SK-N-SH treated with all-trans-retinoic acid at 6 μM for 48 hours (cell line): ENCODE measurements at regions not wholly inside any gene's neighbourhood (a gene's known extent, or its start where the extent isn't known, plus 50 kb on each side); places are given as distances from the start of the nearest gene placed in this dataset.
"Not testable (repeated sequence)": the region's sequence is repeated elsewhere in the genome, so short reads cannot be mapped to it uniquely, and the experiment has no call there.

Experiments used
- ATAC-seq: fragments of 200-7000 bp; cut with Tn5 transposase; 3 replicates; pipeline ENCODE4 v1.9.1; 2020; ENCODE audit warnings: mild to moderate bottlenecking, moderate library complexity
- ARNTL ChIP-seq: fragments of 450-650 bp; formaldehyde crosslinking; IDR thresholded peaks from 2 replicates; pipeline ENCODE4 v1.5.0; 2020; ENCODE audit warnings: low read depth, mild to moderate bottlenecking, moderate library complexity, borderline replicate concordance
- CSDC2 ChIP-seq: fragments of 250-450 bp; sonication (Bioruptor Pico); IDR thresholded peaks from 2 replicates; pipeline ENCODE4 v1.5.0; 2020; ENCODE audit warnings: mild to moderate bottlenecking, moderate library complexity
- ESRRG ChIP-seq: fragments of 250-450 bp; sonication (Bioruptor Pico); IDR thresholded peaks from 2 replicates; pipeline ENCODE4 v1.6.1; 2021; ENCODE audit warnings: mild to moderate bottlenecking
- GLIS3 ChIP-seq: fragments of 250-450 bp; sonication (Bioruptor Pico); IDR thresholded peaks from 2 replicates; pipeline ENCODE4 v1.5.0; 2020; ENCODE audit warnings: mild to moderate bottlenecking, moderate library complexity
- ISL1 ChIP-seq: fragments of 250-450 bp; sonication (Bioruptor Pico); IDR thresholded peaks from 2 replicates; pipeline ENCODE4 v2.1.2; 2022; ENCODE audit warnings: mild to moderate bottlenecking, moderate library complexity
- SNAI2 ChIP-seq: fragments of 250-450 bp; sonication (Bioruptor Pico); IDR thresholded peaks from 2 replicates; pipeline ENCODE4 v1.5.0; 2020; ENCODE audit warnings: mild to moderate bottlenecking, moderate library complexity
- TCF4 ChIP-seq: fragments of 250-450 bp; sonication (Bioruptor Pico); IDR thresholded peaks from 2 replicates; pipeline ENCODE4 v1.8.0; 2021; ENCODE audit warnings: mild to moderate bottlenecking, moderate library complexity, borderline replicate concordance
- TOX ChIP-seq: fragments of 250-450 bp; sonication (Bioruptor Pico); IDR thresholded peaks from 2 replicates; pipeline ENCODE4 v1.8.0; 2021; ENCODE audit warnings: mild to moderate bottlenecking, moderate library complexity, borderline replicate concordance
- ZC3H10 ChIP-seq: fragments of 250-450 bp; sonication (Bioruptor Pico); IDR thresholded peaks from 2 replicates; pipeline ENCODE4 v1.5.1; 2021; ENCODE audit warnings: mild to moderate bottlenecking, moderate library complexity
- ZFP3 ChIP-seq: fragments of 250-450 bp; sonication (Bioruptor Pico); IDR thresholded peaks from 2 replicates; pipeline ENCODE4 v1.5.0; 2020; ENCODE audit warnings: mild to moderate bottlenecking, moderate library complexity
- ZFP30 ChIP-seq: fragments of 450-650 bp; formaldehyde crosslinking; IDR thresholded peaks from 2 replicates; pipeline ENCODE4 v1.5.0; 2022; ENCODE audit warnings: mild to moderate bottlenecking, moderate library complexity
- ZNF70 ChIP-seq: fragments of 450-650 bp; formaldehyde crosslinking; IDR thresholded peaks from 2 replicates; pipeline ENCODE4 v1.5.0; 2020; ENCODE audit warnings: mild to moderate bottlenecking, moderate library complexity
- TF ChIP-seq, protein P1 (sequence below): fragments of 250-450 bp; sonication (Bioruptor Pico); IDR thresholded peaks from 2 replicates; pipeline ENCODE4 v1.8.0; 2020; ENCODE audit warnings: mild to moderate bottlenecking, moderate library complexity, borderline replicate concordance
- TF ChIP-seq, protein P2 (sequence below): fragments of 250-450 bp; sonication (Bioruptor Pico); IDR thresholded peaks from 2 replicates; pipeline ENCODE4 v1.8.0; 2021; ENCODE audit warnings: low read depth, mild to moderate bottlenecking, moderate library complexity, borderline replicate concordance
- TF ChIP-seq, protein P3 (sequence below): fragments of 250-450 bp; sonication (Bioruptor Pico); IDR thresholded peaks from 2 replicates; pipeline ENCODE4 v1.5.1; 2020; ENCODE audit warnings: low read depth, mild to moderate bottlenecking, moderate library complexity
- TF ChIP-seq, protein P4 (sequence below): fragments of 250-450 bp; sonication (Bioruptor Pico); IDR thresholded peaks from 2 replicates; pipeline ENCODE4 v1.5.0; 2020; ENCODE audit warnings: mild to moderate bottlenecking, moderate library complexity

DNA sequence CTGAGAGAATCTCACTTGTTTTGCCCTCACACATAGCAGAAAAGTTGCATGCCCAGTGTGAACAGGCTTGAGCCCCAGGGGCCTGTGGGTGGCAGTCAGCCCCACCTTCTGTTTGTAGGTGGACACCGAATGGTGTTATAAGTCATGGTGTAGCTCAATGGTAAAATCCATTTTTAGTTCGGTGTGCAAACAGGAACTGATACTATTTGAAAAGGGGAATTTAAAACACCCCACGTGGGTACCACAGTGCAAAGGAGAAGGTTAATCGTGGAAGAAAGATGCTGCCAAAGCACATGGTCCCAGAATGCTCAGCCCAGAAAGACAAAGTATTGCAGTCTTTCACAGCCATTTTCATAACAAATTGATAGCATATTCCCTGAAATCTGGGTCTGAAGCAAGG, 71.8 kb upstream of the GZMB start:
- ATAC-seq, result no peak
- TF ChIP-seq ZFP30 (no peak), ISL1 (no peak), ZFP3 (CRISPR knock-in tag) (no peak)

DNA sequence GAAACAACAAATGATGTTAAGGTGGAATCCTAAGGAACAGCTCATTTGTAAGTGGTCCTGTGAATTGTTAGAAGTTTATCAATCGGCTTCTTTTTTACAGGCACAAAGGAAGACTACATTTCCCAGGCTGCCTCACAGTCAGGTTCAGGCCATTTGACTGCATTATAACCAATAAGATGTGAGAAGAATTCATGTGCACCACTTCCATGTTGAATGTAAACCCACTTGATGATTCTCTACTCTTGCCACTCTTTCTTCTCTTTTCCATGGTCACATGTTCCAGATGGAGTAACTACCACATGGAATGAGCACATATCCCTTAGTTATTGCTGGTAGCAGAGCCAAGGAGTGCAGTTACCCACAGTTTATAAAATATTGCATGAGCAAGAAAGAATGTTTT, 67.1 kb upstream of the GZMB start:
- ATAC-seq, result no peak
- TF ChIP-seq ARNTL (CRISPR knock-in tag) (no peak), ISL1 (no peak), ZFP30 (no peak), CSDC2 (CRISPR knock-in tag) (no peak), ZNF70 (CRISPR knock-in tag) (no peak), ZC3H10 (CRISPR knock-in tag) (no peak), TCF4 (no peak)
- TF ChIP-seq, protein P1, sequence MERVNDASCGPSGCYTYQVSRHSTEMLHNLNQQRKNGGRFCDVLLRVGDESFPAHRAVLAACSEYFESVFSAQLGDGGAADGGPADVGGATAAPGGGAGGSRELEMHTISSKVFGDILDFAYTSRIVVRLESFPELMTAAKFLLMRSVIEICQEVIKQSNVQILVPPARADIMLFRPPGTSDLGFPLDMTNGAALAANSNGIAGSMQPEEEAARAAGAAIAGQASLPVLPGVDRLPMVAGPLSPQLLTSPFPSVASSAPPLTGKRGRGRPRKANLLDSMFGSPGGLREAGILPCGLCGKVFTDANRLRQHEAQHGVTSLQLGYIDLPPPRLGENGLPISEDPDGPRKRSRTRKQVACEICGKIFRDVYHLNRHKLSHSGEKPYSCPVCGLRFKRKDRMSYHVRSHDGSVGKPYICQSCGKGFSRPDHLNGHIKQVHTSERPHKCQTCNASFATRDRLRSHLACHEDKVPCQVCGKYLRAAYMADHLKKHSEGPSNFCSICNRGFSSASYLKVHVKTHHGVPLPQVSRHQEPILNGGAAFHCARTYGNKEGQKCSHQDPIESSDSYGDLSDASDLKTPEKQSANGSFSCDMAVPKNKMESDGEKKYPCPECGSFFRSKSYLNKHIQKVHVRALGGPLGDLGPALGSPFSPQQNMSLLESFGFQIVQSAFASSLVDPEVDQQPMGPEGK (CRISPR knock-in tag), result no peak

DNA sequence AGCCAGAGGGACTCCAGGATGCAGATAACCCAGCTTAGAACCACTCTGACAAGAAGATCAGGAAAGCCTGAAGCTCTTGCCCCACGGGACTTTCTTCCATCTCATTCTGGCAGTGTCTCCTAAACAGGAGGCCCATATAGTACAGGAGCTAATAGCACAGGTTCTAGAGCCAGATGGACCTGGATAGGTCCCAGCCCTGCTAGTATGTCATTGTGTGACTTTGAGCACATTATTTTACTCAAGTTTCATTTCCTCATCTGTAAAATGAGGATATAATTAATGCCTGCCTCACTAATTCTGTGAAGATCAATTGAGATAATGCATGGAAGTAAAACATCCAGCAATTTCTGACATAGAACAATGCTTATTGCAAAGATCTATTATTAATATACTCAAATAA, 66.5 kb upstream of the GZMB start:
- TF ChIP-seq GLIS3 (CRISPR knock-in tag) (no peak), ZFP3 (CRISPR knock-in tag) (no peak), ZNF70 (CRISPR knock-in tag) (no peak), SNAI2 (CRISPR knock-in tag) (no peak), CSDC2 (CRISPR knock-in tag) (no peak)
- TF ChIP-seq, protein P1 (CRISPR knock-in tag), result no peak
- TF ChIP-seq, protein P2, sequence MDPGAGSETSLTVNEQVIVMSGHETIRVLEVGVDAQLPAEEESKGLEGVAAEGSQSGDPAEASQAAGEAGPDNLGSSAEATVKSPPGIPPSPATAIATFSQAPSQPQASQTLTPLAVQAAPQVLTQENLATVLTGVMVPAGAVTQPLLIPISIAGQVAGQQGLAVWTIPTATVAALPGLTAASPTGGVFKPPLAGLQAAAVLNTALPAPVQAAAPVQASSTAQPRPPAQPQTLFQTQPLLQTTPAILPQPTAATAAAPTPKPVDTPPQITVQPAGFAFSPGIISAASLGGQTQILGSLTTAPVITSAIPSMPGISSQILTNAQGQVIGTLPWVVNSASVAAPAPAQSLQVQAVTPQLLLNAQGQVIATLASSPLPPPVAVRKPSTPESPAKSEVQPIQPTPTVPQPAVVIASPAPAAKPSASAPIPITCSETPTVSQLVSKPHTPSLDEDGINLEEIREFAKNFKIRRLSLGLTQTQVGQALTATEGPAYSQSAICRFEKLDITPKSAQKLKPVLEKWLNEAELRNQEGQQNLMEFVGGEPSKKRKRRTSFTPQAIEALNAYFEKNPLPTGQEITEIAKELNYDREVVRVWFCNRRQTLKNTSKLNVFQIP (CRISPR knock-in tag), result no peak
- TF ChIP-seq, protein P3, sequence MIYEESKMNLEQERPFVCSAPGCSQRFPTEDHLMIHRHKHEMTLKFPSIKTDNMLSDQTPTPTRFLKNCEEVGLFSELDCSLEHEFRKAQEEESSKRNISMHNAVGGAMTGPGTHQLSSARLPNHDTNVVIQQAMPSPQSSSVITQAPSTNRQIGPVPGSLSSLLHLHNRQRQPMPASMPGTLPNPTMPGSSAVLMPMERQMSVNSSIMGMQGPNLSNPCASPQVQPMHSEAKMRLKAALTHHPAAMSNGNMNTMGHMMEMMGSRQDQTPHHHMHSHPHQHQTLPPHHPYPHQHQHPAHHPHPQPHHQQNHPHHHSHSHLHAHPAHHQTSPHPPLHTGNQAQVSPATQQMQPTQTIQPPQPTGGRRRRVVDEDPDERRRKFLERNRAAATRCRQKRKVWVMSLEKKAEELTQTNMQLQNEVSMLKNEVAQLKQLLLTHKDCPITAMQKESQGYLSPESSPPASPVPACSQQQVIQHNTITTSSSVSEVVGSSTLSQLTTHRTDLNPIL (CRISPR knock-in tag), result no peak
- ATAC-seq, result no peak

DNA sequence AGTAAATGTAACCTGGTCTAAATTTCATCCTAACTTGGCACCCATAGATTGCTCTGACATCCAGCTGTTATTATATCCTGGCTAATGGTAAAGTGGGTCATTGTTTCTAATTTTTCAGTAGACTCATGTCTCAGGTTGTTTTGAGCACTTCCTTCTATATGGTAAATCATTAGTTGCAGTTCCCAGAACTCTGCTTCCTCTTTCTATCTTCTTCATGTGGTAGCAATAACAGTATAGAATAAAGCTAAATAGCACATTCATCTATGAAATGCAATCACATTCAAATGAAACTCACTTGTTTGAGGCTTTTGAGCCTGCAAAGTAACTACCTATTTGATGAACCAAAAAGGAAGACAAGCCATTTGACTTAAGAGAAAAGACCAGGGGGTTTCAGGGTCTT, 65.1 kb upstream of the GZMB start:
- TF ChIP-seq ISL1, result no peak
- TF ChIP-seq, protein P2 (CRISPR knock-in tag), result no peak
- no peak for TF ChIP-seq TOX (CRISPR knock-in tag)
- no peak for TF ChIP-seq ZNF70 (CRISPR knock-in tag)
- TF ChIP-seq, protein P4, sequence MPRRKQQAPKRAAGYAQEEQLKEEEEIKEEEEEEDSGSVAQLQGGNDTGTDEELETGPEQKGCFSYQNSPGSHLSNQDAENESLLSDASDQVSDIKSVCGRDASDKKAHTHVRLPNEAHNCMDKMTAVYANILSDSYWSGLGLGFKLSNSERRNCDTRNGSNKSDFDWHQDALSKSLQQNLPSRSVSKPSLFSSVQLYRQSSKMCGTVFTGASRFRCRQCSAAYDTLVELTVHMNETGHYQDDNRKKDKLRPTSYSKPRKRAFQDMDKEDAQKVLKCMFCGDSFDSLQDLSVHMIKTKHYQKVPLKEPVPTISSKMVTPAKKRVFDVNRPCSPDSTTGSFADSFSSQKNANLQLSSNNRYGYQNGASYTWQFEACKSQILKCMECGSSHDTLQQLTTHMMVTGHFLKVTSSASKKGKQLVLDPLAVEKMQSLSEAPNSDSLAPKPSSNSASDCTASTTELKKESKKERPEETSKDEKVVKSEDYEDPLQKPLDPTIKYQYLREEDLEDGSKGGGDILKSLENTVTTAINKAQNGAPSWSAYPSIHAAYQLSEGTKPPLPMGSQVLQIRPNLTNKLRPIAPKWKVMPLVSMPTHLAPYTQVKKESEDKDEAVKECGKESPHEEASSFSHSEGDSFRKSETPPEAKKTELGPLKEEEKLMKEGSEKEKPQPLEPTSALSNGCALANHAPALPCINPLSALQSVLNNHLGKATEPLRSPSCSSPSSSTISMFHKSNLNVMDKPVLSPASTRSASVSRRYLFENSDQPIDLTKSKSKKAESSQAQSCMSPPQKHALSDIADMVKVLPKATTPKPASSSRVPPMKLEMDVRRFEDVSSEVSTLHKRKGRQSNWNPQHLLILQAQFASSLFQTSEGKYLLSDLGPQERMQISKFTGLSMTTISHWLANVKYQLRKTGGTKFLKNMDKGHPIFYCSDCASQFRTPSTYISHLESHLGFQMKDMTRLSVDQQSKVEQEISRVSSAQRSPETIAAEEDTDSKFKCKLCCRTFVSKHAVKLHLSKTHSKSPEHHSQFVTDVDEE (CRISPR knock-in tag), result no peak
- no peak for TF ChIP-seq ZC3H10 (CRISPR knock-in tag)
- no peak for TF ChIP-seq ESRRG (CRISPR knock-in tag)
- TF ChIP-seq, all 23 proteins: peak for 0
- ATAC-seq, result no peak

DNA sequence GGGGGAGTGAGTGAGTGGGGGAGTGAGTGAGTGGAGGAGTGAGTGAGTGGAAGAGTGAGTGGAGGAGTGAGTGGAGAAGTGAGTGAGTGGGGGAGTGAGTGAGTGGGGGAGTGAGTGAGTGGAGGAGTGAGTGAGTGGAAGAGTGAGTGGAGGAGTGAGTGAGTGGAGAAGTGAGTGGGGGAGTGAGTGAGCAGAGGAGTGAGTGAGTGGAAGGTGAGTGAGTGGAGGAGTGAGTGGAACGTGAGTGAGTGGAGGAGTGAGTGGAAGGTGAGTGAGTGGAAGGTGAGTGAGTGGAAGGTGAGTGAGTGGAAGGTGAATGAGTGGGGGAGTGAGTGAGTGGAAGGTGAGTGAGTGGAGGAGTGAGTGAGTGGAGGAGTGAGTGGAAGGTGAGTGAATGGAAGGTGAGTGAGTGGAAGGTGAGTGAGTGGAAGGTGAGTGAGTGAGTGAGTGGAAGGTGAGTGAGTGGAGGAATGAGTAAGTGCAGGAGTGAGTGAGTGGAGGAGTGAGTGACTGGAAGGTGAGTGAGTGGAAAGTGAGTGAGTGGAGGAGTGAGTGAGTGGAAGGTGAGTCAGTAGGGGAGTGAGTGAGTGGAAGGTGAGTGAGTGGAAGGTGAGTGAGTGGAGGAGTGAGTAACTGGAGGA, 62.4 kb upstream of the GZMB start:
- not testable (repeated sequence) for ATAC-seq
